ENCODE measurements at regions not wholly inside any gene's neighbourhood (a gene's known extent, or its start where the extent isn't known, plus 50 kb on each side); places are given as distances from the start of the nearest gene placed in this dataset.

- no peaks in the 10 kb centered on the region for H3K27me3 ChIP-seq (ENCODE audit: insufficient read depth, low read depth)
- no peaks in the 10 kb centered on the region for H3K4me1 ChIP-seq (ENCODE audit: low read depth, poor library complexity, severe bottlenecking)
- H3K9ac ChIP-seq, result no peak overlapping the region
- H3K4me2 ChIP-seq, result no peak overlapping the region
- no peaks in the 10 kb centered on the region for H4K20me1 ChIP-seq (ENCODE audit: insufficient read depth)
- no peak overlapping the region for H3K4me3 ChIP-seq (IDR thresholded peaks at IDR 0.05; ENCODE audit: insufficient read depth, low read depth, low read length)
- no peaks in the 10 kb centered on the region for H3K79me2 ChIP-seq (ENCODE audit: insufficient read depth, low read depth)
- H2AFZ ChIP-seq (ENCODE audit: low read depth), result no peak overlapping the region
- H3K27ac ChIP-seq, result no peak overlapping the region
- H3K36me3 ChIP-seq (ENCODE audit: insufficient read depth), result no peaks in the 10 kb centered on the region
- no peak for TF ChIP-seq CTCF (conservative IDR thresholded peaks at IDR 0.05; ENCODE audit: low read depth, low read length)
Observed at GRCh38 chr9:26706223-26706622, 186.4 kb downstream of the CAAP1 start.

GRCh38 chr9:26695298-26695622 lies 197.3 kb downstream of the CAAP1 start:
- no peak overlapping the region for H2AFZ ChIP-seq (ENCODE audit: low read depth)
- TF ChIP-seq CTCF (conservative IDR thresholded peaks at IDR 0.05; ENCODE audit: low read depth, low read length), result no peak
- no peak overlapping the region for H3K4me3 ChIP-seq (IDR thresholded peaks at IDR 0.05; ENCODE audit: insufficient read depth, low read depth, low read length)
- H3K79me2 ChIP-seq (ENCODE audit: insufficient read depth, low read depth), result no peaks in the 10 kb centered on the region
- H3K36me3 ChIP-seq (ENCODE audit: insufficient read depth), result no peaks in the 10 kb centered on the region
- no peaks in the 10 kb centered on the region for H4K20me1 ChIP-seq (ENCODE audit: insufficient read depth)
- no peaks in the 10 kb centered on the region for H3K27me3 ChIP-seq (ENCODE audit: insufficient read depth, low read depth)
- no peak overlapping the region for H3K4me2 ChIP-seq
- H3K27ac ChIP-seq, result no peak overlapping the region
- no peaks in the 10 kb centered on the region for H3K4me1 ChIP-seq (ENCODE audit: low read depth, poor library complexity, severe bottlenecking)
- H3K9ac ChIP-seq, result no peak overlapping the region

- H3K79me2 ChIP-seq (ENCODE audit: insufficient read depth, low read depth), result no peaks in the 10 kb centered on the region
- H3K4me1 ChIP-seq (ENCODE audit: low read depth, poor library complexity, severe bottlenecking), result no peaks in the 10 kb centered on the region
- H3K9ac ChIP-seq, result no peak overlapping the region
- no peak for TF ChIP-seq CTCF (conservative IDR thresholded peaks at IDR 0.05; ENCODE audit: low read depth, low read length)
- H2AFZ ChIP-seq (ENCODE audit: low read depth), result no peak overlapping the region
- no peaks in the 10 kb centered on the region for H3K27me3 ChIP-seq (ENCODE audit: insufficient read depth, low read depth)
- H3K4me3 ChIP-seq (IDR thresholded peaks at IDR 0.05; ENCODE audit: insufficient read depth, low read depth, low read length), result no peak overlapping the region
- H3K36me3 ChIP-seq (ENCODE audit: insufficient read depth), result no peaks in the 10 kb centered on the region
- H3K27ac ChIP-seq, result no peak overlapping the region
- H3K4me2 ChIP-seq, result no peak overlapping the region
- no peaks in the 10 kb centered on the region for H4K20me1 ChIP-seq (ENCODE audit: insufficient read depth)
Observed at GRCh38 chr9:26694381-26695297, 198.0 kb downstream of the CAAP1 start.

GRCh38 chr9:26689041-26689440 lies 203.6 kb downstream of the CAAP1 start:
- Histone ChIP-seq H4K20me1 (ENCODE audit: insufficient read depth) (no peaks in the 10 kb centered on the region), H3K4me3 (IDR thresholded peaks at IDR 0.05; ENCODE audit: insufficient read depth, low read depth, low read length) (no peak overlapping the region), H3K4me1 (ENCODE audit: low read depth, poor library complexity, severe bottlenecking) (no peaks in the 10 kb centered on the region), H3K36me3 (ENCODE audit: insufficient read depth) (no peaks in the 10 kb centered on the region), H3K27me3 (ENCODE audit: insufficient read depth, low read depth) (no peaks in the 10 kb centered on the region), H3K9ac (no peak overlapping the region), H2AFZ (ENCODE audit: low read depth) (no peak overlapping the region), H3K4me2 (no peak overlapping the region), H3K79me2 (ENCODE audit: insufficient read depth, low read depth) (no peaks in the 10 kb centered on the region), H3K27ac (no peak overlapping the region)
- TF ChIP-seq CTCF (conservative IDR thresholded peaks at IDR 0.05; ENCODE audit: low read depth, low read length), result no peak

Data from KMS-11 (cell line).